ENCODE measurements at regions not wholly inside any gene's neighbourhood (a gene's known extent, or its start where the extent isn't known, plus 50 kb on each side); places are given as distances from the start of the nearest gene placed in this dataset.

- Histone ChIP-seq H2BK20ac (ENCODE audit: low read depth, low read length) (no peak overlapping the region), H4K5ac (ENCODE audit: low read depth, low read length) (no peak overlapping the region), H2BK5ac (ENCODE audit: low read depth, low read length, poor library complexity, severe bottlenecking) (no peak overlapping the region), H3K56ac (ENCODE audit: extremely low read depth, insufficient read depth, low read length) (no peak overlapping the region), H3K4me2 (ENCODE audit: low read depth, low read length) (no peak overlapping the region), H3K36me3 (ENCODE audit: control insufficient read depth, insufficient read depth, low read length) (no peaks in the 10 kb centered on the region), H4K91ac (ENCODE audit: insufficient read depth, low read depth, low read length) (no peak overlapping the region), H4K8ac (ENCODE audit: low read depth in 2 of 2, low read length in 2 of 2) (no peak overlapping the region), H3K4me1 (ENCODE audit: control insufficient read depth, insufficient read depth, low read length) (peaks cover 1% of the 10 kb centered on the region; the same call in 1 of the 2 replicates), H2BK120ac (ENCODE audit: low read depth, low read length) (no peak overlapping the region), H3K14ac (replicated peaks; ENCODE audit: low read depth, low read length) (no peak overlapping the region), H4K20me1 (ENCODE audit: insufficient read depth, low read length) (no peaks in the 10 kb centered on the region), H3K18ac (ENCODE audit: low read depth, low read length) (no peak overlapping the region), H3K4me3 (ENCODE audit: insufficient read depth, low read depth, low read length) (no peak overlapping the region), H3K79me1 (ENCODE audit: low read depth in 1 of 2, low read length in 2 of 2) (no peaks in the 10 kb centered on the region), H3K9me3 (ENCODE audit: control insufficient read depth, insufficient read depth, low read length) (peaks cover 10% of the 10 kb centered on the region), H2AK5ac (ENCODE audit: low read depth, low read length) (no peak overlapping the region), H2AFZ (replicated peaks; ENCODE audit: low read length, poor library complexity) (no peak overlapping the region), H3K27me3 (ENCODE audit: control insufficient read depth, insufficient read depth, low read length) (peaks cover 11% of the 10 kb centered on the region), H2BK15ac (ENCODE audit: low read depth, low read length) (no peak overlapping the region), H3K27ac (ENCODE audit: insufficient read depth, low read length) (no peak overlapping the region), H2AK9ac (replicated peaks; ENCODE audit: low read depth, low read length, poor library complexity) (no peak overlapping the region), H3K23ac (ENCODE audit: low read depth, low read length) (no peak overlapping the region), H3K9ac (ENCODE audit: low read depth, low read length) (no peak overlapping the region), H3K9me1 (ENCODE audit: insufficient read depth, low read length) (peaks cover 2% of the 10 kb centered on the region; the same call in 1 of the 2 replicates), H3K4ac (ENCODE audit: low read depth, low read length) (no peak overlapping the region)
- POLR2A ChIA-PET (ENCODE audit: unreplicated experiment) = no interaction called here
- in situ Hi-C loops (cut with MboI; ENCODE audit: low sequenced_read_pairs) (no loop called here), dilution Hi-C loops (cut with HindIII; ENCODE audit: low sequenced_read_pairs, unreplicated experiment) (no loop called here), intact Hi-C loops (cut with micrococcal nuclease) (no loop called here)
- DNase-seq (no peak), ATAC-seq (ENCODE audit: low read depth) (no peak)
- no TSS peak for BruUV-seq (replicated peaks)
- no peak for TF ChIP-seq RFX5 (IDR thresholded peaks at IDR 0.05; ENCODE audit: low read depth, low read length)
- TF ChIP-seq POLR2A (IDR thresholded peaks at IDR 0.05; ENCODE audit: low read depth, low read length) = no peak
- no peak for TF ChIP-seq CHD1 (IDR thresholded peaks at IDR 0.05; ENCODE audit: low read depth, low read length)
- TF ChIP-seq NFE2L2 (IDR thresholded peaks at IDR 0.05; ENCODE audit: low read depth, low read length) = no peak
- TF ChIP-seq BHLHE40 (IDR thresholded peaks at IDR 0.05; ENCODE audit: low read depth, low read length) = no peak
- no peak for TF ChIP-seq MAFK (IDR thresholded peaks at IDR 0.05; ENCODE audit: low read depth, low read length)
- no peak for TF ChIP-seq SMC3 (IDR thresholded peaks at IDR 0.05; ENCODE audit: low read depth, low read length)
- no peak for TF ChIP-seq MAZ (IDR thresholded peaks at IDR 0.05; ENCODE audit: borderline replicate concordance, low read depth, low read length)
- TF ChIP-seq FOS (IDR thresholded peaks at IDR 0.05; ENCODE audit: low read depth, low read length) = no peak
- TF ChIP-seq RCOR1 (IDR thresholded peaks at IDR 0.05; ENCODE audit: insufficient replicate concordance, low read length) = no peak
- no peak for TF ChIP-seq RAD21 (IDR thresholded peaks at IDR 0.05; ENCODE audit: low read length)
- TF ChIP-seq CTCF (conservative IDR thresholded peaks at IDR 0.05; ENCODE audit: low read depth, low read length) = no peak
- WGBS, 2 experiments (ENCODE audit: extremely low coverage in 2 of 2, insufficient read length in 1 of 2) = 86% methylated on average over 9 of the region's 12 CpGs; no CpG with 5 or more reads in 1 of the 2 experiments
- CTCF ChIA-PET = interaction anchor here (0.6 kb wide), 1 partner anchor 115 kb away, joined by 3 read pairs; no protein-coding TSS in a partner anchor
Measured at GRCh38 chr18:75157381-75157780, 51.6 kb downstream of the PTGR3 start.

All from IMR-90 (cell line).